AG09309 (cell line): ENCODE measurements at regions not wholly inside any gene's neighbourhood (a gene's known extent, or its start where the extent isn't known, plus 50 kb on each side); places are given as distances from the start of the nearest gene placed in this dataset.
A peak's percentile ranks its signal among the peaks of the same experiment; 100 is the strongest.
"Not testable (repeated sequence)": the region's sequence is repeated elsewhere in the genome, so short reads cannot be mapped to it uniquely, and the experiment has no call there.

ENCODE experiments used
- DNase-seq: peaks from one replicate; pipeline ENCODE4 v3.0.0-alpha.2; 2010; ENCODE audit warnings: low read depth
- H3K4me3 ChIP-seq: 2 replicates; pipeline ENCODE4 v1.5.1; 2011; ENCODE audit warnings: mild to moderate bottlenecking, low read depth, low read length, moderate library complexity; ENCODE audit not compliant: control insufficient read depth
- CTCF ChIP-seq: IDR thresholded peaks from 2 replicates; pipeline ENCODE4 v1.5.1; 2011; ENCODE audit warnings: mild to moderate bottlenecking, low read depth, low read length, inconsistent platforms; ENCODE audit not compliant: insufficient read depth, control insufficient read depth; ENCODE audit errors: missing control alignments

- no peak overlapping the region for H3K4me3 ChIP-seq
- TF ChIP-seq CTCF, result no peak
- no peak for DNase-seq
These were observed 141.7 kb upstream of the SOD1 start for GRCh38 chr21:31517664-31518414.

GRCh38 chr21:31515253-31515652 is 144.2 kb upstream of the SOD1 start:
- no peak overlapping the region for H3K4me3 ChIP-seq

GRCh38 chr21:31514598-31514997 is 144.9 kb upstream of the SOD1 start:
- peak; percentile 5 for TF ChIP-seq CTCF
- H3K4me3 ChIP-seq, result no peak overlapping the region
- DNase-seq, result no peak

More at GRCh38 chr21:31515253-31515652, 144.2 kb upstream of the SOD1 start:
- no peak for DNase-seq
- no peak for TF ChIP-seq CTCF

GRCh38 chr21:31513541-31513940 is 146.0 kb upstream of the SOD1 start:
- not testable (repeated sequence) for DNase-seq, H3K4me3 ChIP-seq

GRCh38 chr21:31511999-31512398 is 147.5 kb upstream of the SOD1 start:
- DNase-seq, H3K4me3 ChIP-seq: not testable (repeated sequence)

GRCh38 chr21:31511258-31511657 is 148.2 kb upstream of the SOD1 start:
- no peak for TF ChIP-seq CTCF
- no peak for DNase-seq
- no peak overlapping the region for H3K4me3 ChIP-seq

- TF ChIP-seq CTCF, result no peak
- DNase-seq, result no peak
- no peak overlapping the region for H3K4me3 ChIP-seq
These were observed 150.1 kb upstream of the SOD1 start for GRCh38 chr21:31509194-31510017.
